Fibroblast of lung (primary cell): ENCODE measurements at regions not wholly inside any gene's neighbourhood (a gene's known extent, or its start where the extent isn't known, plus 50 kb on each side); places are given as distances from the start of the nearest gene placed in this dataset.
"Not testable (repeated sequence)": the region's sequence is repeated elsewhere in the genome, so short reads cannot be mapped to it uniquely, and the experiment has no call there.

ENCODE experiments used
- CTCF ChIP-seq, 2 donors: IDR thresholded peaks in 1 of 2; conservative IDR thresholded peaks in 1 of 2; 1 replicate in 1 of 2; 2 replicates in 1 of 2; pipeline ENCODE4 v1.5.1; 2011 to 2012; ENCODE audit warnings: low read length in 2 of 2, control low read depth in 1 of 2, inconsistent platforms in 1 of 2, low read depth in 1 of 2, mild to moderate bottlenecking in 1 of 2
- EZH2 ChIP-seq: IDR thresholded peaks from 2 replicates; pipeline ENCODE4 v1.5.1; 2012; ENCODE audit warnings: low read length, control low read depth, mild to moderate bottlenecking; ENCODE audit errors: missing control alignments

- TF ChIP-seq CTCF (conservative IDR thresholded peaks at IDR 0.05 in 1 of 2, IDR thresholded peaks at IDR 0.05 in 1 of 2; ENCODE audit: low read depth in 1 of 2, low read length in 2 of 2); EZH2: not testable (repeated sequence)
Observed at GRCh38 chr10:63848871-63849270, 327.7 kb downstream of the REEP3 start.
